CD4-positive, alpha-beta T cell treated with Interferon alpha-2 for 1 hour (primary cell): ENCODE measurements at regions not wholly inside any gene's neighbourhood (a gene's known extent, or its start where the extent isn't known, plus 50 kb on each side); places are given as distances from the start of the nearest gene placed in this dataset.

Experiments used
- DNase-seq, 2 donors: peaks; one replicate each; pipeline ENCODE4 v3.0.0-alpha.2; 2020 to 2022

DNA sequence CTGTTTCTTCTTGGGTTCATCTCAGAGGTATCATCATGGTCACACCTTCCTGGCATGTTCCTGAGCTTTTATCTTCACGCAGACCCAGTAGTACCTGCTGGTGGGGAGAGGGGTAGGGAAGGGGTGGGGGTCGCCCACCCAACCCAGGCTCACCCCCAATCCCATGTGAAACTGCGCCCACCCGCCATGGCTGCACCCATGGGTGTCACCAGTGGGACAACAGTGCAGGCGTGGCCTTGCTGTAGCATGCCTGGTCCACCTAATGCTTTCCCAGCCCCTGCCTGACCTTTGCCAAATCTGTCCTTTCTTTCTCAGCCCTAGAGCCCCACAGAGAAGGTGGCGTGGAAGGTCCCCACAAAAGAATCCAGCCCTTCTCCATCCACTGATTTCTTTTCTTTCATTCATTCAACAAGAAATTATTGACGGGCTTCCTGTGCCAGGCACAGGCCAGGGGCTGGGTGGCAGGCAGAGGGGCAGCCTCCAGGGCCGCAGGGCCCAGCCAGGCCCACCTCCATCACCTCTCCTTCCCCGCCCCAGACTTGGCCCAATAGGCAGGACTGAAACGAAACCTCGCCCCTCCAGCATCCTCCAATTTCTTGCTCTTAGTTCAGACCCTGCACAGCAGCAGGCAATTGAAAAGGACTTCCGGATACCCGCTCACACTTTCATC lies 79.1 kb upstream of the TNRC6C start:
- DNase-seq: no peak

DNA sequence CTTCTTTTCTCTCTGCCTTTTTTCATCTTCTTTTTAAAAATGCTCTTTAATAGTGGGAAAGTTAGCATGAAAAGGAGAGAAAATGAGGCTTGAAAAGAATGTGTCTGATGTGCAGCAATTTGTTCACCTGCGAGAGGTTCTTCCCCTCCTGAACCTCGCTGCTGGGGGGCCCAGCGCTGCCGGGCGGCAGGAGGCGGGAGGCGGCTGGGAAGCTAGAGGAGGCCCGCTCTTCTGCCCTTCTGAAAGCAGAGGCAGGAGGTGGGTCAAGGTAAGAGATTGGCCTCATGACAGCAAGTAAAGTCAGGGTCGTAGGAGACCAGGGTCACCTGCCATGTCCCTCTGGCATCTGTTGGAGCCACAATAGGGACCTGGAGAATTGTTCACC lies 78.6 kb upstream of the TNRC6C start:
- DNase-seq: no peak

DNA sequence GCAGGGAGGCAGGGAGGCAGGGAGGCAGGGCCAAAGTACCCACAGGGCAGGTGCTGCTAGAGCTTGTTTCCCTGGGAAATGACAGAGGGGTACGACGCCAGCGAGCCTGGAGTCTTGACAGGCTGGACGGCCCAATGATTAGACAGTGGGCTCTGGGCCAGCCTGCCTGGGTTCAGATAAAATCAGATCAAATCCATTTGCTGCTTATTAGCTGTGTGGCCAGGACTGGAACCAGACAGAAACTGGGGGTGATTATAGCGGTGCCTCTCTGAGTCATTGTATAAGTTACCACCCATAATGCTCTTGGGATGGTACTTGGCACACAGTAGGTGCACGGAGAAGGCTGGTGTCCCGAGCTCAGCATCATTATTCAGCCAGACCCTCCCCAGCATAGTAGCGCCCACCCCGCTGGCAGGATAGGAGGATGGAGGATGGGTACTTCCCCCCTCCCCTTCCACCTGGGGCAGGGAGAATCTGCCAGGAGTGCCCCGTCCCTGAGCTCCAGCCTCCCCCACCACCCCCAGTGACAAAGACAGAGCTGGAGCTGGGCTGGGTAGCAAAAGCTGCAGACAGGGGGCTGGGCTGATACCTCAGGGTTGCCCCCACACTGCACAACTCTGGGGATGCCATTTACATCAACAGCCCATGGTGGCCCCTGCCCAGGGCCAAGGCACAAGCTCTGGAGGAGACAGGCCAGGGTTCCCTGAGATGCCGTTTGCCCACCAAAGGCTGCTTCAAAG lies 77.6 kb upstream of the TNRC6C start:
- DNase-seq: peak in 1 of 2 donors; percentile 23

DNA sequence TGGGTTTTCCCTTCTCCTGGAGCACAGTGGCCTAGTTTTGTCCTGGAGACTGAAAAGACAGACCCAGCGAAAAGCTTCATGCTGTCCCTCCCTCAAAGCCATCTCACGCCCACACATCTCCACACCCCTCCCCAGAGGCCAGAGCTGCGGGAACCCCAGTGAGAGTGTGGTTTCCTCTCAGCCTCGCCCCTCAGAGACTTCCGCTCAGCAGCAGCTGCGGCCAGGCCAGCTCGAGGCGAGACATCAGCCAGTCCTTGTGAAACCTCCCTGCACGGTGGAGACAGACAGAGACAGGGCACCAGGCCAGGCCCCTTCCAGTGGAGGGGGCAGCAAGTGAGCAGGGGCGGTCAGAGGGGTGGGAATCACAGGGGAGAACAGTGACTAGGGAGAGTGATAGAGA lies 77.0 kb upstream of the TNRC6C start:
- peak; percentile 86 to 87 for DNase-seq

DNA sequence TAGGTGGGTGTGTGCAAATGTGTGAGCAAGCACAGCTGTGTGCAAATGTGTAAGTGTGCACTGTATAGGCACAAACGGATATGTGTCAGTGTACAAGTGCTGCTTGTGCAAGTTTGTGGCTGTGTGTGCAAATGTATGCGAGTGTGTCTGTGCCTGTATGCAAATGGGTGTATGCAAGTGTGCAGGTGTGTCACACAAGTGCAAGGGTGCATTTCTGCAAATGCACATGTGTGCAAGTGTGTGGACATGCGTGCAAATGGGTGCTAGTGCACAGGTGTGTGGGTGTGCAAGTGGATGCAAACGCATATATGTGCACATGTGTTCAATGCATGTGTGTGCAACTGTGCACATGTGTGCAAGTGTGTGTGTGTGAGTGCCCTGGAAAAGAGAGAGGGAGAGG lies 76.5 kb upstream of the TNRC6C start:
- no peak for DNase-seq

DNA sequence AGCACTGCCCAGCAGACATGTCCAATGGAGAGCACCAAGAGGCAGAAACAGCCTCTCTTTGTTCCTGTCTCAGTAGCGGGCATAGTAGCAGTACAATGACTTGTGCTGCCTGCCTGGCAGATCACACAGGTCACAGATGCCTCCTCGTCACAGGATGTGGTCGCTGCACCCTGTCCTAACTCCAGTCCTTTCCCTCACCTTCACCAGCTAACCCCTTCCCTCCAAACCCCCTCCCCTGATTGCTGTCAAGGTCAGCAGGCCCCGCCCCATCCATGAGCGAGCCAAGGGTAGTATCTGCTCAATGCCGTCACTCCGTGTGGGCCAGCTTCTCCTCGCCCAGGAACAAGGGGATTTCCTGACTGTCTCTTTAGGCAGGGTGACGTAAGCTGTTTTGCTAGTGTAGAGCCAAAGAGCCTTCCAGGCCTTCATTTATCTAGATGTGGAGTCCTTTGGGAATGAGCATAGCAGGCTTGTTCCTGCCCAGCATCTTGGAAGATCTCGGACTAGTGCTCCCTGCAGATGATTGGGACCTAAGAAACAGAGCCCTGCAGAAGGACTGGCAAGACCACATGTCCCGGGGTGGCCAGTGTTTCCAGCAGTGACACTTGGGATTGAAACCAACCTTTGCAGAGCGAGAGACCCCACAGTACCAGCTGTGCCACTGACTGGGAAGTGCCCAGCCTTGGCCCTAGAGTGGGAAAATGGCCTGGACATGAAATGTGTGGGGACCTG lies 75.9 kb upstream of the TNRC6C start:
- peak; percentile 91 to 94 for DNase-seq

DNA sequence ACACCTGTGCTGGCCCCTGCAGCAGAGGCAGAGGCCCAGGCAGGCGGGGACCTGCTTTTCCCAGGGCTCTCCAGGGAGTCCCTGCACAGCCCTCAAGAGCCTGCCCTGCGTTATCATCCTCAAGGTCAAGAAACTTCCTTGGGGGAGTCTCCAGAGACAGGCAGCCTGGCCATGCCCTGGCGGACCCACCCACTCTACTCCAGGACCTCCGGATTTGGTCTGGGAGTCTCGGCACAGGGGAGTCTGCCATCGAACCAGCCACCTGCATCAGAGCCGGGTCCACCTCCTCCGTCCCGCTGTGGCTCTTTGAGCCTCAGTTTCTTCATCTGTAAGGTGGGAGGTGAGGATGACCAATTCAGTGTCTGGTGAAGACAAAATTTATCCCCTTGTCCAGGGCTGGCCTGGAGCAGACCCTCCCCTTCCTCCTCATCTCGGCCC lies 75.3 kb upstream of the TNRC6C start:
- no peak for DNase-seq

DNA sequence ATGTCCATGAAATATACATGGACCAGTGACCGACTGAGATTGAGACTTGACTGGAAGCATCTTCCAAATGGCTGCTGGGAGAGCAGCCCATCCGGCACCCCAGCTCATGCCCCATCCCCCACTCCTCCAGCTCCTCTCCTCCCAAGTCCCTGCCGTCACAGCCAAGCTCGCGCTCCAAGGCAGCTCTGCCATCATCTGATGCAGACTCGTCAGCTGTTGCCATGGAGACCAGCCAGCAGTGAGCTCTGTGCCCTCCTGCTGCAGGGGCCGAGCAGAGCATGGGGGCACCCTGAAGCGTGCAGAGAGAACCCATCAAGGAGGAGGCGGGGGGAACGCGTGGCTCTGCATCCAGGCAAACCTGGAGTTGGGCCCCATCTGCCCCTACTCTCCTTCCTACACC lies 74.5 kb upstream of the TNRC6C start:
- peak; percentile 45 to 46 for DNase-seq

DNA sequence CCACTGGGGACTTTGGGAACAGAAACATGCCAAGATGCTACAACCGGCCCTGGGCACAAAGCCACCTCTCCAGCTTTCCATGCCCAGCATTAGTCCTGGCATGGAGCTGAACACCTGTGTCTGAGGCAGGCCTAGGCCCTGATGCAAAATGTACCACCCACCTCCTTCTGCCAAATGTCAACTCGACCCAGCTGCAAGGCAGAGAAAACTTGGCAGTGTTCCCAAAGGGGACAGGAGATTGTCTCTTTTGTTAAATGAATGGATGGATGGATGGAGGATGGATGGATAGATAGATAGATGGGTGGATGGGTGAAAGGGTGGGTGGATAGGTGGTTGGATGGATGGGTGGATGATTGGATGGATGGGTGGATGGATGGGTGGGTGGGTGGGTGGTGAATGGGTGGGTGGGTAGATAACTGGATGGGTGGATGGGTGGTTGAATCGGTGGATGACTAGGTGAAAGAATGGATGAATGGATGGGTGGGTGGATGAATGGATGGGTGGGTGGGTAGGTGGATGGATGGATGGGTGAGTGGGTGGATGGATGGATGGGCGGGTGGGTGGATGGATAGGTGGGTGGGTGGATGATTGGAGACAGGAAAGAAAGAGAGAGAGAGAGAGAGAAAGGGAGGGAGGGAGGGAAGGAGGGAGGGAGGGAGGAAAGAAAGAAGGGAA lies 73.4 kb upstream of the TNRC6C start:
- no peak for DNase-seq

DNA sequence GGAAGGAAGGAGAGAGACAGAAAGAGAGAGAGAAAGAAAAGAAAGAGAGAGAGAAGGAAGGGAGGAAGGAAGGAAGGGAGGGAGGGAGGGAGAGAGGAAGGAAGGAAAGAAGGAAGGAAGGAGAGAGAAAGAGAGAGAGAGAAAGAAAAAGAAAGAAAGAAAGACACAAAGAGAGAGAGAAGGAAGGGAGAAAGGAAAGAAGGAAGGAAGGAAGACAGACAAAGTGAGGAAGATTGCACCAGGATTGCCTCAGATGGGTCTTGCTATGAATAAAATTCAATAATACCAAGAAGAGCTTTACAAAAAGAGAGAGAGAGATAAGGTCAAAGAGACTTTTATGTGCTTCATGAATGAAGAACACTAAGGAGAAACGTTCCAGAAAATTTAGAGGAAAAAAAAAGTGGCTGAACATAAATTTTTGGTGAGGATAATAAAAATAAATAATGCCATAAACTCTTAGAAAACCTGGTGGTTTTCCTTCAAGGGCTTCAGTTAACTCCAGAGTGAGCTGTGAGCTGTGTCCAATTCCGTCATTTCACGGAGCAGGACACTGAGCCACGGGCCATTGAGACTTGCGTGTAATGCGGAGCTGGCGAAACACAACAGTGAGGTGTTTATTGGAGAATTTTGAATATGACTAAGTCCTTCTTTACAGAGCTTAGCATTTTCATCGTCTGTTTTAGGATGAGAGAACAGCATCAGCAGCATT lies 72.7 kb upstream of the TNRC6C start:
- DNase-seq: no peak

DNA sequence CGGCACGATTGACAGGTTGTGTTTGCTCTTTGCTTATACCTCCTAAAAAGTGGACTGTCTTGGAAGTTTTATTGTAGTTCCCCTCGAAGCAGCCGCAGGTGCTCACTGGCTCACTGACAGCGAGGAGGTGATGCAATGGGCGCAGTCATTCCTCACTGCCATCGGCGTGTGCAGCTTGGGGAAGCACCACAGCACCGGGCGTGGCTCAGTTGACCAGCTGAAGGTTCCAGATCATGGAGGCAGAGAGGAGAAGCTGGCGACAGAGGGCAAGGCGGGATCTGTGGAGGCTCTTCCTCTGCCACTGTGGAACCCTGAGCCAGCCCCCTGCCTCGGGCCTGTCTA lies 72.1 kb upstream of the TNRC6C start:
- DNase-seq: peak in 1 of 2 donors; percentile 60

DNA sequence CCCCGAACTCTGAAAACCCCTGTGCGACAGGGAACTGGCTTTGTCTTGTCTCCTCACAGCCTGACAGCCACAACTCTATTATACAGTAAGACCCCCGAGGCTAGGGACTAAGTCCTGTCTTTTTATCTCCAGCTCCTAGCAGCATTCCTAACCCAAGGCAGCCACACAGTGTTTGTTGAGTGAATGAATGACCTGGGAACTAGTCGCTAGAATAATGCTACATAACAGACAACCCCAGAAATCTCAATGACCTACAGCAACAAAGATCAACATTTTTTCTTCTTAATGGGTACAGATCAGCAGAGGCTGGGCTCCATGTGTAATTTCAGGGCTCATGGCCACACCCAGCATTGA lies 71.4 kb upstream of the TNRC6C start:
- no peak for DNase-seq

DNA sequence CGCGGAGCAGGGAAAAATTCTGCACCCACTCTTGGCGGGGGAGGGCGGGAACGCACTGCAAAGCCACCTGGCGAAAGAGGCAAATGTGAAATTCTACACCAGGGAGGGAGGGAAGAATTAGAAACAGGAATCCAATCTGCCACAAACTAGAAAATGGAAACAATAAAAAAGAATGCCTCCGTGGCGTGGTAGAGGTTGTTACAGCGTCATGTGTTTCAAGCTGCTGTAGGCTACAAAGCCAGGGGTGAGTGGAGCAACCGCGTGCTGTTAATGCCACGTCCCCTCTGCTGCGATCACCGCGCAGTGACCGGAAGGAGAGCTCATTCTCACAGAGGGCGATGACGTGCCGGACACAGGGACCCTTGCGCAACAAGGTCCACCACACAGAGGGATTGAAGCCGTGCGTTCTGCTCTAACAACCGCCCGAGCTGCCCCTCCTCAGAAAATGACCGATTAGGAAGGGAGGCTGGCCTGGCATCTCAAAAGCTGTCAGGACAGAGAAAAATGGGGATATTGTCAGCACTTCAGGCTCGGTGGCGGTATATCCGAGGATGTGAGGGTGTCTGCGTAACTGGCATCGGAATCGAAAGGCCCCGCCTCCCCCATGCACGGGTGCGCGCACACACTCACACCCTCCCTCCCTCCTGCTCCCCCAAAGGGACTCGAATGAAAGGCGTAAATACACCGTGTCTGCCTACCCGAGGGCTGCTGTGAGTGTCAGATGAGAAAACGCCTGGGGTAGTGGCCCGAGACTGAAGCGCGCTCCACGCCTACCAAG lies 70.8 kb upstream of the TNRC6C start:
- DNase-seq: peak; percentile 85 to 88

DNA sequence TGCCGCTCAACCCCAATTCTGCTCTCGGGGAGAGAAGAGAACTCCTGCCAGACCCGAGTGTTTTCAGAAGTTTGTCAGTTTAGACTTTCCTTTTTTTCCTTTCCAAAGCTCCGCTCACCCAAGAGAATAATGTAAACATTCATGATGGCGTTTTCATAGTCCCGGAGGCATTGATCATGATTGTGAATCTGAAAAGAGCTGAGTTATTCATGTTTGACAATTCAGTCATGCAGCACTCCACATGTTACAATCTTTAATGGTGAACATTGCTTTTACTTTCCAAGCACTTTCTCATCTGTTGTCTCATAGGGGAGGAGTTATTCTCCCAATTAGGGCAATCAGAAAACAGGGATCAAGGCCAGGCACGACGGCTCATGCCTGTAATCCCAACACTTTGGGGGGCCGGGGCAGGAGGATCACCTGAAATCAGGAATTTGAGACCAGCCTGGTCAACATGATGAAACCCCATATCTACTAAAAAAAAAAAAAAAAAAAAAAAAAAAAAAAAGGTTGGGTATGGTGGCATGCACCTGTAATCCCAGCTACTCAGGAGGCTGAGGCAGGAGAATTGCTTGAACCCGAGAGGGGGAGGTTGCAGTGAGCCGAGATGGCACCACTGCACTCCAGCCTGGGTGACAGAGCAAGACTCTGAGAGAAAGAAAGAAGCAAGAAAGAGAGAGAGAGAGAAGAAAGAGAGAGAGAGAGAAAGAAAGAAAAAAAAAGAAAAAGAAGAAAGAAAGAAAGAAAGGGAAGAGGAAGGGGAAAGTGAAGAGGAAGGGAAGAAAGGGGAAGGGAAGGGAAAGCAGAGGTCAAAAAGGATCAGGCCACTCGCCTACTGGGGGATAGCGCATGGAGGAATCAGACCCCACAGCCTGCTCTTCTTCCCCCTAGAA lies 70.0 kb upstream of the TNRC6C start:
- DNase-seq: no peak

DNA sequence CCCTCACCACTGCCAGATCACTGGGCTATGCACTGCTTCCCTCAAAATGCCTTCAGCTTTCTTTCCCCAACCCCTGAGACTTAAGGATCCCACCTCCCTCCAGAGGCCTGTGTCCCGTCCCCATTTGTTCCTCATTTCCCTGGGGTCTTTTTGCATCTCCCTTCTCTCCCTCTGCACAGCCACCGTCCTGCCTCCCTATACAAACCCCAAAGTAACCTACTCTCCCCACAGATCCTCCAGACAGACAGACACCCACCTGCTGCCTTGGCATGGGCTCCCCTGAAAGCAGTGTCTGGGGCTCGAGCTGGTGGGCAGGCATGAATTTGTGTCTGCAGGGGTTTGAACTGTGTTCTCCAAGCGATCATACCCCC lies 69.4 kb upstream of the TNRC6C start:
- DNase-seq: no peak

DNA sequence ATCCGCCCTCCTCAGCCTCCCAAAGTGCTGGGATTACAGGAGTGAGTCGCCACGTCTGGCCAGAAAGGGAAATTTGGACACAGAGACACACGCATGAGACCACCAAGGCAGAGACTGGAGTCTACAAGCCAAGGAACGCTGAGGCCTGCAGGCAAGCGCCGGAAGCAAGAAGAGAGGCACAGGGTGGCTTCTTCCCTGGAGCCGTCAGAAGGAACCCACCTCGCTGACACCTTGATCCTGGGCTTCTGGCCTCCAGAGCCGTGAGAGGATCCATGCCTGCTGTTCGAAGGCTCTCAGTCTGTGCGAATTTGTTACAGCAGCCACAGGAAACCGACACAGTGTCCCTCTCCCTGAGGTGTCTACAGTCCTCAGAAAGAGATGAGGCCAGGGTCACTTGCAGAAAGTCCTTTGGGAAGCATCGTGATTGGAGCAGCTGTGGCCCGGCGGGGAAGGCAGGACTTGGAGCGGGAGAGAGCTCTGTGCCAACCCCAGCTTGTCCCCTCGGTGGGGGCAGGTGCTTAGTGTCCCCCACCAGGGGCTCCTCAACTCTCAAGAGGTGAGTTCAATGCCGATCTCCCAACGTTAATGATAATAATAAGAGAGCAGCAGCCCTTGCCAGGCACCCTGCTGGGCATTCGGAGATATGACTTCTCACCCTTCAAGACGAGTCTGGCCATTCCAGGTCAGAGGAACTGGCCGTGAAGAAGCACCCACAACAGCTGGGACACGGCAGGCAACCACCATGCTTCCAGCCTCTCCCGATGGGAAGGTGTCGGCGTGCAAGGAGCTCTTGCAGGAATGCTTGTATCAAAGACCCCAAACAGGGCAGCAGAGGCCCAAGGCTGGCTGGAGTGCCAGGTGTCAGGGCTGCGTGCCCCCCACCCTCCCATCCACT lies 68.4 kb upstream of the TNRC6C start:
- no peak for DNase-seq

DNA sequence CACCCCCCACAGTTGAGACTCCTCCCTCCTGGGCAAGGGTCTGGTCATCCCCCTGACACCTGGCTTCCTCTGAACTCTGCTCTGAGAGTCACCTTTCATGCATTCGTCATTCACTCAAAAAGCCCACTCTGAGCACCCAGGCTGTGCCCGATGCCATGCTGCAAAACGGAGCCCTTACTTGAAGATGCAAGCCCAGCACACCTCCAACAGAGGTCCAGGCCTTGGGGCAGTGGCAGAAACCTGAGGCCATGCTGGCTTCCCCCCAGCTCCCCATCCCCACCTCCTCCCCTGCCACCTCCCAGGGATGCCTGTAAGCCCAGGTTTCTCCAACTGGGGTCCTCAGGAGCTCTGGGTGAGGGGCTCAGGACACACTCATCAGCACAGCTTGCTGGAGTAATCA lies 67.7 kb upstream of the TNRC6C start:
- no peak for DNase-seq

DNA sequence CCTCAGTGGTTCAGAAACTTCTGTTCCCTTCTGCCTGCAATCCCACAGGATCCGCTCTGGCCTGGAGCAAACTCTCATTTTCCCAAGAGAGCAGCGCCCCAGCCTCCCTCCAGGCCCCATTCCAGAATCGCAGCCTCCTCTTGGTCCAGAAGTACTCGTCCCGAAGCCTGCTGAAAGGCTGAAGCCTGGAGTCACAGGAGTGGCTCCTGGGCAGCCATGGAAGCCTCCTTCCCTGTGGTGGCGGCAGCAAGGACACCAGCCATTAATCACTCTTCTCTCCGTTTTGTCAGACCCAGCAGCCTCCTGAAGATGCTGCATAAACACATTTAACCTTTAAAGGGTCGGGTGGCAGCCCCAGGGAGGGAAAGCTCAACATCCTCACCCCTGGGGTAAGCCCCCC lies 66.9 kb upstream of the TNRC6C start:
- no peak for DNase-seq

DNA sequence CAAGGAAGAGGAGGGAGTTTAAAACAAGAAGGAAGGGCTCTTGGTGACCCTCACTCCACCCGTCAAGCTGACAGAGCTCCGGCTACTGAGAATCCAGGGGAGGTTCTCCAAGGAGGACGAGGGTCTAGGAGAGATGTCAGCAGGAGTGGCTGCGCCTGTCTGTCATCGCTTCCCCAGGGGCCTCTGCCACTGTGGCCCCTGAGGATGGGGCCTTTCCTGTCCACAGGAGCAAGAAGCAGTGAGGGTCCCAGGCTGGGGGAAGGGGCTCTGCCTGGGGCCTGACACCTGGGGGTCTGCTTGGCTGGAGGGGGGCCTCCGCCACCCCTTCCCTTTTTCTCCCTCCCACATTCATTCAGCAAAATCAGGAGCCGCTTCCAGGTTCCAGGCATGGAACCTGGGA lies 66.5 kb upstream of the TNRC6C start:
- DNase-seq: no peak
